Sciatic nerve (tissue), 2 donors: ENCODE measurements at regions not wholly inside any gene's neighbourhood (a gene's known extent, or its start where the extent isn't known, plus 50 kb on each side); places are given as distances from the start of the nearest gene placed in this dataset.

Experiments
- ATAC-seq: fragments of 200-7000 bp; cut with Tn5 transposase; one replicate; pipeline ENCODE4 v1.9.1; 2020; ENCODE audit warnings: mild to moderate bottlenecking, moderate library complexity
- DNase-seq: peaks from one replicate; pipeline ENCODE4 v3.0.0-alpha.2; 2020; ENCODE audit warnings: low spot score
- intact Hi-C: fragments of 100-400 bp; cut with DNase I; formaldehyde crosslinking; loops from one replicate; pipeline ENCODE4 v1.14.2; 2022
- donor health status: DM: no; HTN: no; CAD: no.
- donor health status: DM: no; HTN: no; CAD: no.

DNA sequence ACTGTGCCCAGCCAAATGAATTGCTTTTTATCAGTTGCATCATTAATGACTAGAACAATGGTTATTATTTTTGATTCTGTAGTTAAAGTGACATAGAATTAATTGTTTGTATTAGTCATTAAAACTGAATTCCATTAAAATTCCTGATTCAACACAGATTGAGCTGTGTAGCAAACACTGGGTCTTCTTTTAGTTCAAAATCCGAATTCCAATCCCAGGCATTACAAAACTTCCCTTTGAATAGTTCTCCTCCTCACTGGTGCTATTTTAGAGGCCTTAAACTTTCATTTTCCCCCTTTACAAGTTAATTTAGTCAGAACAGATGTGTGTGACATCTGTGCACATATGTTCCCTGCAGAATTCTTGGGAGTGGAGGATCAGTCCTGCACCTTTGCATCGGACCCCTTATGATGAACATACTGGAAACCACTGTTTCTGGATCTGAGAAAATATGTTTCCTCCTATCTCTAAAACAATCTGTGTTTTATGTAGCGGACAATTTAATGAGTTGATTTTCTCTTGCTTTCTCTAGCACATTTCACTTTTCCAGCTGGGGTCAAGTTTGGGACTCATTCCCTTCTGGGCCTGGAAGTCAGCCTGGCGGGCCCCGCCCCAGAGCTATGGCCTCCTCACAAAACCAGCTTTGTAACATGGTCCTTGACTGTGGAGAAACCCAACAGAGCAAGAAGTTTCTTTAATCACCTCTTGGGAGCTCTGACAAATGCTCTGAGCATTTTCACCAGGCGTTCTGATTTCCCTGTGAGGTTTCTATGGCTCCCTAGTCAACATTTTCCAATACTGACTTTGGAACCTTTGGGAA is 87.9 kb upstream of the MAMDC2 start:
- intact Hi-C loops: no loop called here
- ATAC-seq (peak; percentile 87), DNase-seq (peak; percentile 64)

DNA sequence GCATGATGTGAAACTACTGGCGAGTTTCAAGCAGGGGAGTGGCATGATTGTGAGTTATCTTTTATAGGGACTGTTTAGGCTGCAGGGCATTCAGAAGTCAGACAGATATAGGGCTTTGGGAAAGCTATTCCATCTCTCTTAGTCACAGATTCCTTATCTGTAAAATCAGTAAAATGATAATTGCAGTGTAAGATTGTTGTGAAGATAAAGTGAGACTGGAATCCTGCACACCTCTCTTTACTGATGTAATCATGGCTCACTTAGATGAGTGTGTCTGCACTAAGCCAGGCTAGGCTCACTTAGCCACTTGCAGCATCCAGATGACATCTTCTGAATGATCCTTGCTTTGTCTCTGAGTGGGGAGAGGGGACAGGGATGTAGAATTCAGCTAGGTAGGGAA is 81.8 kb upstream of the MAMDC2 start:
- DNase-seq (no peak), ATAC-seq (no peak)
- intact Hi-C loops: no loop called here

DNA sequence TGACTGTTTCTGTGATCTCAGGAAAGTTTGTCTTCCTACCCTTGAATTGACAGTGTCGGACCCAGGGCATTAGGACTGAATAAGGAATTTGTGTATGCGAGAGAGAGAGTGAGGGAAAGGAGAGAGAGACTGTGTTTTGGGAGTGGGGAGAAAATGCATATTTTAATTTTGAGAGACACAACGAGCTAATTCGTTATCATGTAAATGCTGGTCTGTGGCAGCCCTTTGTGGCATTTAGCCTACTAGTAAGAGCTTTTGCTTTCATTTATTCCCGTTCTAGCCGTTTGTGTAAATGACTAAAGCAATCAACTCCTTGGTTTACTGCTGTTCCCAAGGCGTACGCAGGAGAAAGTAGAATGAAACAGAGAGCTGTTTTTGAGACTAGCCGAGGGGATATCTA is 79.8 kb upstream of the MAMDC2 start:
- no peak for ATAC-seq

DNA sequence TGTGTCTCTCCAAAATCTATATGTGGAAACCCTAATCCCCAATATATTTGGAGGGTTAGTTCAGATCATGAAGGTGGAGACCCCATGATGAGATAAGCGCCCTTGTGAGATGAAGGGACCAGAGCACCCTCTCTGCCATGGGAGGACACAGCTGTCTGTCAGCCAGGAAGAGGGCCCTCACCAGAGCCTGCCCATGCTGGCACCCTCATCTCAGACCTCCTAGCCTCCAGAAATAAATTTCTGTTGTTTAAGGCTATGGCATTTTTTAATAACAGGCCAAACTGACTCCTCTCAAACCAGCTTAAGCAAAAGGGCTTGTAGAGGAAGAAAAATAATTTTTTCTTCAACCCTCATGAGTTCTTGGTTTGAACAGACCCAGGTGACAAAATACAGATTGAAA is 79.2 kb upstream of the MAMDC2 start:
- DNase-seq: no peak
- intact Hi-C loops: no loop called here
- no peak for ATAC-seq

More for the DNA sequence above, 79.8 kb upstream of the MAMDC2 start:
- DNase-seq: no peak
- intact Hi-C loops: no loop called here

DNA sequence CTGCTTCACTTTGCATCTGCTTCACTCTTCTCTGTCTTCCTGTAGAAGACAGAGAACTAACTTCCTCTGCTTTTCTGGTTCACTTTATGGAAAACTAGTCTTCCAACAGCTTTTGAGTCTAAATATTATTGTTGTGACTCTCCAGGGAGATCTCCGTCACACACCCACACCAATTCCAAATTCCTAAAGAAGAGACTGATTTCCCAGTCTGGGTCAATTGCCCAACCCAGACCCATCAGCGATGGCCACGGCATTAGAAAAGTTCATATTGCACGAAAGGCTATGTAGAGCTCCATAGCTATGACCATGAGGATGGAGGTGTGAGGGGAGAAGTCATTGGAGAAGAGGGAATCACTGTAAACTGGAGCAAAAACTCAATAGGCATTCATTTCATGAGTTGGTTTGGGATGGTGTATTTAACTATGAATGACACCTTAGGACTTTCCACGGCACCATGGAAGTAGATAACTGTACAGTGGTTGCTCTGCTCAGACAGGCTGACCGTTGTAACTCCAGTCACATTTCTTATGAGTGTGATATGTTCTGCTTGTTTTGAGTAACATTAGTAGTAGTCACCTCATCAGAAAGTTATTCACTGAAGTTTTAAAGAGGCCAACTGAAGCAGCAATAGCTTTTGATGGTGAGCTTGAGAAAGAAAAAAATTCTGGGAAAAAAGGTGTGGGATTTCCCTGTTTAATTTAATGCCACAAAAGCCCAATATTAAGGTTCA is 78.1 kb upstream of the MAMDC2 start:
- no peak for ATAC-seq
- intact Hi-C loops: no loop called here
- no peak for DNase-seq

- no peak for DNase-seq
- no peak for ATAC-seq
- intact Hi-C loops: no loop called here
These were observed 76.3 kb upstream of the MAMDC2 start for GRCh38 chr9:69967344-69967743.

DNA sequence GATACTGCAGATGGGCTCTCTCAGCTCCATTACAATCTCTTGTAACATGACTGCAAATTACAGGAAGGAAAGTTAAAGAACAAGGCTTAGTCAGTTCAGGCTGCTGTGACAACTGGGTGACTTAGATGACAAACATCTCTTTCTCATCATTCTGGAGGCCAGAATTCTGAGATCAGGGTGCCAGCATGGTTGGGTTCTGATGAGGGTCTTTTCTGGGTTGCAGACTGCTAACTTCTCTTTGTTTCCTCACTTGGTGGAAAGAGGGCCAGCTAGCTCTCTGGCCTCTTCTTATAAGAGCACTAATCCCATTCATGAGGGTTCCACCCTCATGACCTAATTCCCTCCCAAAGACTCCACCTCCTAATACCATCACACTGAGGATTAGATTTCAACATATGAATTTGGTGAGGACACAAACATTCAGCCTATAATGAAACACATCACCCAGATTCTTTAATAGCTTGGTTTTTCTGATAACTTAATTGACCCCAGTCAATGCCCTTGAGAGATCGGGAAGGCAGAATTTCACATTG is 73.6 kb upstream of the MAMDC2 start:
- ATAC-seq: no peak
- intact Hi-C loops: loop anchor here (5.0 kb wide), 1 partner anchor 142 kb away; no protein-coding TSS in a partner anchor
- DNase-seq: no peak

DNA sequence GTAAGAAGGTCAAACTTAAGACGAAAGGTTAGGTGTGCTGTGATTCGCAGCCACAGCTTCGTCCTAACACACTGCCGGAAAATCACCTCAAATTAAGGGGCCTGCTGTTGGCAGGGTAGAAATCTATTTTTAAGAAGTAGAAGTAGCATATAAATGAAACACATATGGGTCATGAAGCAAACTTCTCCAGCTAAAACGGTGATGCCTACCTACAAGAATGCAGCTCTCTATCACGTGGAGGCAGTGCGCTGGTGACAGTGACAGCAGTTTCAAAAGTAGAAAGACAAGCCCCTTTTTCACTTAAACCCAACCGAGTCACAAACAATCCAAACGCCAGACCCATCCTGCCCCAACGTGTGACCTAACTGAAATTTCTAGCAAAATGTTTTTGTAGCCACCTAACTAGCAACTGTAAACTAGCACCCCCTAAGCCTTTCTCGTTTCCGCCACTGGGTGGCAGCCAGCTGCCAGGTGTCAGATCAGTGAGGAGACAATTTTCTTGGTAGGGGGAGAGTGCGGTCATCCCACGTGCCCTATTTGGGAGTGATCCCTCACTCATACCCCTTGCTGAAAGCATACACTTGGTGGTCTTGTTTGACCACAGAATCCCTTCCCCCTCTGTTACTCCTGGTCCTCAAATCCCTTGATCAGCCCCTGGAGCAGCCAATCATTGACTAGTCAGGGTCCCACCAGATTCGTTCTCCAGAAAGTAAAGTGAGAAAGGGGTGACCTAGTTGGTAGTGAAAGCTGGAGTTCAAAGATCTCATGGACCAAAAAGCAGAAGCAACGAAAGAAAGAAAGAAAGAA is 71.8 kb upstream of the MAMDC2 start:
- intact Hi-C loops: loop anchor here (5.0 kb wide), 1 partner anchor 140 kb away; no protein-coding TSS in a partner anchor
- peak; percentile 88 for DNase-seq
- ATAC-seq: peak; percentile 87

GRCh38 chr9:69975681-69976080 is 68.0 kb upstream of the MAMDC2 start:
- no peak for DNase-seq
- intact Hi-C loops: no loop called here
- ATAC-seq: no peak

- DNase-seq (no peak), ATAC-seq (no peak)
- intact Hi-C loops: no loop called here
These were observed 67.5 kb upstream of the MAMDC2 start for GRCh38 chr9:69976152-69976551.

GRCh38 chr9:69980041-69980440 is 63.6 kb upstream of the MAMDC2 start:
- ATAC-seq: peak; percentile 41
- no peak for DNase-seq
- intact Hi-C loops: no loop called here

DNA sequence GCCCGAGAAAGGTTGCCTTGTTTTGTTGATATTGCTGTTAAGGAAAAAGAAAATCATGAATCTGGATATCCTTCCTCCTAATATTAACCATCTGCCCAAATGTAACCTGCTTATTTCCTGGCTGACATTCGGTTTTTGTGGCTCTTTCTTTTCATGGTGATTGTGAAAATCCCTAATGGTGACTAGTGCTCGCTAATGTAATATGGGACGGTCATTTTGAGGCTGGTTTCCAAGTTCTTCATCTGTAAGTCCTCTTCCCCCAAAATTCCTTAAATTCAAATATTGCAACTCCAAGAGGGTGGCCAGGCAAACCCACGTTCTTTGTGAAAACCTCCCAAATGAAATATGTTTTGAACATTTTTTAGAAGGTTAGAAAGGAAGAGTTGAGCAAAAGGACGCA is 63.1 kb upstream of the MAMDC2 start:
- no peak for DNase-seq
- intact Hi-C loops: no loop called here
- ATAC-seq: peak; percentile 83

- DNase-seq: no peak
- intact Hi-C loops: no loop called here
- peak; percentile 31 for ATAC-seq
These were observed 61.8 kb upstream of the MAMDC2 start for GRCh38 chr9:69981686-69982445.

DNA sequence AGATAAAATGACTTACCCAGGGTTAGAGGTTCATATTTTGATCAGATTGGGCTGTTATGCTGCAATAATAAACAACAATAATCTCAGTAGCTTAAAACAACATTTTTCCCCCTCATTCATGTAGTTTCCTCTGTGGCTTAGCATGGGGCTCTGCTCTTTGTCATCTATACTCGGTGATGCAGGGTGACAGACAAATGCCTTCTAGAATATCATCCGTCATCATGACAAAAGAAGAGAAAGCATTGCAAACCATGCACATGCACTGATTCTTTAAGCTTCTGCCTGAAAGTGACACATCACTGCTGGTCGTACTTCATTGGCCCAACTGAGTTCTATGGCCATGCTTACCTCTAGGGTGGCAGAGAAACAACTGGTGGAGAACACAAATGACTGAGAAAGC is 58.8 kb upstream of the MAMDC2 start:
- intact Hi-C loops: no loop called here
- ATAC-seq: no peak
- DNase-seq: no peak

GRCh38 chr9:69985971-69986370 is 57.7 kb upstream of the MAMDC2 start:
- DNase-seq (no peak), ATAC-seq (no peak)
- intact Hi-C loops: no loop called here

DNA sequence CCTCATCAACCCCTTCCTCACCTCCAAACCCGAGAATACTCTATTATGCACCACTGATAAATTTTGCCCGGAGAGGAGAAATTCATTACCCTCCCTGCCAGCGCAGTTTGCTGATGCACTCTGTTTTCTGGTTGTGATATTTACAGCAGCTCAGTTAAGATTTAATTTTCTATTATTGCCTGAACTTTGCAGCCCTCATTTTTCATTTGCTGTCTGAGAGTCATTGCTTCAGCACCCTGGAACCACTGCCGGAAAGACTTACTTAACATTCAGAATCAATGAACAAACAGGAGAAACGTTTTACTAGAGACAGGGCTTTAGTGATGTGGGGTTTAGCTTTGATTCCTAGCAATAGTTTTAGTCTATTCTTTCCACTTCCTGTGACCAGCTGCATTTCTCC is 56.7 kb upstream of the MAMDC2 start:
- no peak for ATAC-seq
- intact Hi-C loops: no loop called here
- DNase-seq: no peak

GRCh38 chr9:69987457-69987856 is 56.2 kb upstream of the MAMDC2 start:
- DNase-seq: no peak
- intact Hi-C loops: no loop called here
- ATAC-seq: no peak

GRCh38 chr9:69993110-69993509 is 50.5 kb upstream of the MAMDC2 start:
- intact Hi-C loops: no loop called here

More at GRCh38 chr9:69993110-69993509, 50.5 kb upstream of the MAMDC2 start:
- DNase-seq: no peak
- ATAC-seq: no peak
